ENCODE measurements at regions not wholly inside any gene's neighbourhood (a gene's known extent, or its start where the extent isn't known, plus 50 kb on each side); places are given as distances from the start of the nearest gene placed in this dataset.

DNA sequence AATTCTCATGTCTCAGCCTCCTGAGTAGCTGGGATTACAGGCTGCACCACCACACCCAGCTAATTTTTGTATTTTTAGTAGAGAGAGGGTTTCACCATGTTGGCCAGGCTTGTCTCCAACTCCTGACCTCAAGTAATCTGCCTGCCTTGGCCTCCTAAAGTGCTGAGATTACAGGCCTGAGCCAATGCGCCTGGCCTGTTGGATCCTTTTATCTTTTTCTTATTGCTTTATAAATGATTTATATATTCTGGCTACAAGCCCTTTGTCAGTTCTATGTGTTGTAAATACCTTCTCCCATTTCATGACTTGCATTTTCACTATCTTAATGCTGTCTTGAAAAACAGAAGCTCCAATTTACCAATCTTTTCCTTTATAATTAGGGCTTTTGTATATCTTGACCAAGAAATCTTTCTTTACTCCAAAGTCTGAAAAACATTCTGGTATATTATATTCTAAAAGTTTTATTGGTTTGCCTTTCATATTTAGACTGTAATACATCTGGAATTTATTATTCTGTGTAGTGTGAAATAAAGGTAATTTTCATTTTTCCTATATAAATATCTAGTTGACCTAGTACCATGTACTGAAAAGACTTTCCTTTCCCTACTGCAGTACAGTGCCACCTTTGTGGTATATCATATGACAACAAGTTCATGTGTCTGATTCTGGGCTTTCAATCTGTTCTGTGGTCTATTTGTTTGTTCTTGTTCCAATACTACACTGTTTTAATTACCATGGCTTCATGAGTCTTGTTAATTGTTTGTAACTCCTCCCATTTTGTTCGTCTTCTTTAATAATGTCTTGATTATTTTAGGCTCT, 52.9 kb upstream of the RNU6-1 start:
- Mint-ChIP-seq H3K36me3 (no peaks in the 10 kb centered on the region), H3K27me3 (peaks cover 2% of the 10 kb centered on the region), H3K4me3 (no peak overlapping the region), H3K4me1 (ENCODE audit: low read depth) (no peaks in the 10 kb centered on the region), H3K9me3 (ENCODE audit: low read depth) (no peaks in the 10 kb centered on the region), H3K27ac (no peak overlapping the region)

- Mint-ChIP-seq H3K27ac (no peak overlapping the region), H3K36me3 (no peaks in the 10 kb centered on the region), H3K27me3 (no peaks in the 10 kb centered on the region), H3K4me1 (ENCODE audit: low read depth) (no peaks in the 10 kb centered on the region), H3K4me3 (no peak overlapping the region), H3K9me3 (ENCODE audit: low read depth) (no peaks in the 10 kb centered on the region)
Measured at GRCh38 chr15:67895237-67895636, 55.4 kb upstream of the RNU6-1 start.

- H3K27ac Mint-ChIP-seq, result no peak overlapping the region
Measured at GRCh38 chr15:67897646-67898339, 57.9 kb upstream of the RNU6-1 start.

GRCh38 chr15:67899596-67900283, 59.9 kb upstream of the RNU6-1 start:
- Mint-ChIP-seq H3K4me1 (ENCODE audit: low read depth) (no peaks in the 10 kb centered on the region), H3K27me3 (no peaks in the 10 kb centered on the region), H3K27ac (no peak overlapping the region), H3K36me3 (no peaks in the 10 kb centered on the region), H3K4me3 (no peak overlapping the region), H3K9me3 (ENCODE audit: low read depth) (no peaks in the 10 kb centered on the region)

More at GRCh38 chr15:67897646-67898339, 57.9 kb upstream of the RNU6-1 start:
- Mint-ChIP-seq H3K4me1 (ENCODE audit: low read depth) (no peaks in the 10 kb centered on the region), H3K36me3 (no peaks in the 10 kb centered on the region), H3K27me3 (no peaks in the 10 kb centered on the region), H3K4me3 (no peak overlapping the region), H3K9me3 (ENCODE audit: low read depth) (no peaks in the 10 kb centered on the region)

- no peaks in the 10 kb centered on the region for H3K27me3 Mint-ChIP-seq
- no peaks in the 10 kb centered on the region for H3K9me3 Mint-ChIP-seq (ENCODE audit: low read depth)
- H3K4me3 Mint-ChIP-seq, result no peak overlapping the region
- no peaks in the 10 kb centered on the region for H3K36me3 Mint-ChIP-seq
- no peaks in the 10 kb centered on the region for H3K4me1 Mint-ChIP-seq (ENCODE audit: low read depth)
- no peak overlapping the region for H3K27ac Mint-ChIP-seq
Measured at GRCh38 chr15:67900621-67901147, 60.8 kb upstream of the RNU6-1 start.

GRCh38 chr15:67901922-67902321, 62.1 kb upstream of the RNU6-1 start:
- no peaks in the 10 kb centered on the region for H3K4me1 Mint-ChIP-seq (ENCODE audit: low read depth)
- H3K27me3 Mint-ChIP-seq, result peaks cover 2% of the 10 kb centered on the region
- H3K27ac Mint-ChIP-seq, result no peak overlapping the region
- no peak overlapping the region for H3K4me3 Mint-ChIP-seq
- H3K36me3 Mint-ChIP-seq, result no peaks in the 10 kb centered on the region
- H3K9me3 Mint-ChIP-seq (ENCODE audit: low read depth), result no peaks in the 10 kb centered on the region

GRCh38 chr15:67902579-67903009, 62.7 kb upstream of the RNU6-1 start:
- no peaks in the 10 kb centered on the region for H3K4me1 Mint-ChIP-seq (ENCODE audit: low read depth)
- H3K9me3 Mint-ChIP-seq (ENCODE audit: low read depth), result no peaks in the 10 kb centered on the region
- H3K36me3 Mint-ChIP-seq, result no peaks in the 10 kb centered on the region
- no peak overlapping the region for H3K27ac Mint-ChIP-seq
- peaks cover 2% of the 10 kb centered on the region for H3K27me3 Mint-ChIP-seq
- H3K4me3 Mint-ChIP-seq, result no peak overlapping the region

- Mint-ChIP-seq H3K36me3 (no peaks in the 10 kb centered on the region), H3K27me3 (peaks cover 4% of the 10 kb centered on the region), H3K4me1 (ENCODE audit: low read depth) (no peaks in the 10 kb centered on the region), H3K27ac (no peak overlapping the region), H3K9me3 (ENCODE audit: low read depth) (peaks cover under 1% of the 10 kb centered on the region), H3K4me3 (no peak overlapping the region)
Measured at GRCh38 chr15:67903708-67904107, 63.9 kb upstream of the RNU6-1 start.

DNA sequence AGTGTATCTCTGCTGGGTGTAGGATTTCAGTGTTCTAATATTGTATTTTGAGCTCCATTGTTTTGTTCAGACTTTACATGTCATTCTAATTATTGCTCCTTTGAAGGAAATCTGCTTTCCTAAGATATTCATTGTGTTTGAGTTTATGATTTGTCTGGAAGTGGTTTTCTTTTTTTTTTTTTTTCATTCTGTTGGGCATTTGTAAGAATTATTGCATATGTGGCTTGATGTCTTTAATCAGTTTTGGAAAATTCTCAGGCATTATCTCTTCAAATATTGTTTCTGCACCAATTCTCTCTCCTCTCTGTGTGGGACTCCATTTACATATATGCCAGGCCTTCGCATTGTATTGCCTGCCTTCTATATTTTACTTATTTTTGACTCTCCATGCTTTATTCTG, 65.8 kb upstream of the RNU6-1 start:
- Mint-ChIP-seq H3K27me3 (peaks cover 5% of the 10 kb centered on the region), H3K4me1 (ENCODE audit: low read depth) (no peaks in the 10 kb centered on the region), H3K36me3 (peaks cover 3% of the 10 kb centered on the region), H3K27ac (no peak overlapping the region), H3K9me3 (ENCODE audit: low read depth) (peaks cover 6% of the 10 kb centered on the region), H3K4me3 (no peak overlapping the region)

DNA sequence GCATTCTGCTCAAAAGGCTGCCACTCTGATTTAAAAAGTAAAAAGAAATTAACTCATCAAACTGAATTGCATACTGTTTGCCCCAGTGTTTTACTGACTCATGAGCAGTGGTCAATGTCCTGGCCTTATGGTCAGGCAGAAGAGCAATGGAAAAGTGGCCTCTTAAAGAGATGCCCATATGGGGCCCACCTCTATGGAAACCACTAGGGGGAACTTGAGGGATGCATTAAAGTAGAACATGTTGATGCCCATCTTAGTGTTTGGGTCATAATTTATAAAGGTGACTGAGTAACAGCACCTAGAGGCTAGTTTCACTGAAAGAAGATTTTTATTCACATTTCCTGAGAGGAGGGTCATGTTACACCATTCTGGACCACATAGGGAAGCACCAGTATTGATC, 66.5 kb upstream of the RNU6-1 start:
- no peak overlapping the region for H3K4me3 Mint-ChIP-seq
- peaks cover 11% of the 10 kb centered on the region for H3K9me3 Mint-ChIP-seq (ENCODE audit: low read depth)
- H3K36me3 Mint-ChIP-seq, result peaks cover 3% of the 10 kb centered on the region
- no peak overlapping the region for H3K27ac Mint-ChIP-seq
- H3K27me3 Mint-ChIP-seq, result peaks cover 5% of the 10 kb centered on the region
- H3K4me1 Mint-ChIP-seq (ENCODE audit: low read depth), result no peaks in the 10 kb centered on the region

DNA sequence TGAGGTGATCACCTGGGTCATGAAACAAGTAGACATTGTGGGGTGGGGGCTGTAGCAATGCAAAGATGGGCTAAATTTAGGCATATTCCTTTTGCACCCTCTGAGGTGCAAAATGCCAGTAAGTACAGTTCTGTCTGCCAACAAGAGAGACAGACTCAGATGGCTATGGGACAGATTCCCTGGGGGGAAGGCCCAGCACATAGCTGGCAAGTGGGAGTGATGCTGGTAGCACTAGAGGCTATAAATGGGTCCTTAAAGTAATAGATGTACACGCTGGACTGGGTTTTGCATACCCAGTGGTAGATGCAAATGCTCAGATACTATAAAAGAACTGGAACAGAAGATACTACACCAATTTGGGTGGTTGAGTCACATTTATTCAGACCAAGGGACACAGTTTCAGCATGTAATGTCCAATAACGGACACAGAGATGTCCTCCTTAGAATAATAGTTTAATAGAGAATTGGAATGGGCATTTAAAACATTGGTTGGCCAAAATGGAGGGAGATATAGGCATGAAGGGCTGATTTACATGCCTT, 67.4 kb upstream of the RNU6-1 start:
- H3K9me3 Mint-ChIP-seq (ENCODE audit: low read depth), result peaks cover 14% of the 10 kb centered on the region
- H3K4me3 Mint-ChIP-seq, result no peak overlapping the region
- H3K4me1 Mint-ChIP-seq (ENCODE audit: low read depth), result no peaks in the 10 kb centered on the region
- H3K27me3 Mint-ChIP-seq, result peaks cover 5% of the 10 kb centered on the region
- peaks cover 6% of the 10 kb centered on the region for H3K36me3 Mint-ChIP-seq
- H3K27ac Mint-ChIP-seq, result no peak overlapping the region

- peaks cover 14% of the 10 kb centered on the region for H3K9me3 Mint-ChIP-seq (ENCODE audit: low read depth)
- no peaks in the 10 kb centered on the region for H3K4me1 Mint-ChIP-seq (ENCODE audit: low read depth)
- no peak overlapping the region for H3K4me3 Mint-ChIP-seq
- peaks cover 5% of the 10 kb centered on the region for H3K27me3 Mint-ChIP-seq
- H3K27ac Mint-ChIP-seq, result no peak overlapping the region
- H3K36me3 Mint-ChIP-seq, result peaks cover 6% of the 10 kb centered on the region
Measured at GRCh38 chr15:67908756-67909155, 68.9 kb upstream of the RNU6-1 start.

DNA sequence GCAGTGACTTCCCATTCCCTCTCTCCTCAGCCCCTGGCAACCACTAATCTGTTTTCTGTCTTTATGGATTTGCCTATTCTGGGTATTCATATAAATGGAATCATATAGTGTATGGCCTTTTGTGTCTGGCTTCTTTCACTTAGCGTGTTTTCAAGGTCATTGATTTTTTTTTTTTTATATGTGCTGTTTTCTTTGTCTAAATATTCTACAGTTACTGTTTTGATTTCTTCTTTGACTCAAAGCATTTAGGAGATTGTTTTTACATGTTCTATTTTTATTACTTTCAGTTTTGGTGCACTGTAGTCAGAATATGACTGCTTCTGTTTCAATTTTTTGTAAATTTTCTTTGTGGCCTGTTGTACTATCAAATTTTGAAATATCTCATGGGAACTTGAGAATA, 71.9 kb upstream of the RNU6-1 start:
- Mint-ChIP-seq H3K27ac (no peak overlapping the region), H3K4me1 (ENCODE audit: low read depth) (no peaks in the 10 kb centered on the region), H3K4me3 (no peak overlapping the region), H3K9me3 (ENCODE audit: low read depth) (peaks cover 14% of the 10 kb centered on the region), H3K27me3 (peaks cover 3% of the 10 kb centered on the region), H3K36me3 (peaks cover 6% of the 10 kb centered on the region)

DNA sequence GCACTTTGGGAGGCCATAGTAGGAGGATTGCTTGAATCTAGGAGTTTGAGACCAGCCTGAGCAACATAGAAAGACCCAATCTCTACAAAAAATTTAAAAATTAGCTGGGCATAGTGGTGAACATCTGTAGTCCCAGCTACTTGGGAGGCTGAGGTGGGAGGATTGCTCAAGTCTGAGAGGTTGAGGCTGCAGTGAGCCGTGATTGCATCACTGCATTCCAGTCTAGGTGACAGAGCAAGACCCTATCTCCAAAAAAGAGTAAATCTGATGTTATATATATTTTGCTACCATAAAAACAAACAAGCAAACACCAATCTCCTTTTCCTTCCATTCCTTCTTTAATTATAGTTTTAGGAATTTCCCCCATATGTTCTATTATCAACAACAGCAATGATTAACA, 74.2 kb upstream of the RNU6-1 start:
- H3K27me3 Mint-ChIP-seq, result no peaks in the 10 kb centered on the region
- H3K4me1 Mint-ChIP-seq (ENCODE audit: low read depth), result no peaks in the 10 kb centered on the region
- H3K4me3 Mint-ChIP-seq, result no peak overlapping the region
- no peak overlapping the region for H3K27ac Mint-ChIP-seq
- peaks cover 10% of the 10 kb centered on the region for H3K9me3 Mint-ChIP-seq (ENCODE audit: low read depth)
- H3K36me3 Mint-ChIP-seq, result peaks cover 6% of the 10 kb centered on the region

Measured in activated naive CD8-positive, alpha-beta T cell (primary cell).